ENCODE measurements at regions not wholly inside any gene's neighbourhood (a gene's known extent, or its start where the extent isn't known, plus 50 kb on each side); places are given as distances from the start of the nearest gene placed in this dataset.
A peak's percentile ranks its signal among the peaks of the same experiment; 100 is the strongest.

- peak; percentile 47 for ATAC-seq
Observed at GRCh38 chrX:100512471-100512870, 72.3 kb upstream of the TNMD start.

DNA sequence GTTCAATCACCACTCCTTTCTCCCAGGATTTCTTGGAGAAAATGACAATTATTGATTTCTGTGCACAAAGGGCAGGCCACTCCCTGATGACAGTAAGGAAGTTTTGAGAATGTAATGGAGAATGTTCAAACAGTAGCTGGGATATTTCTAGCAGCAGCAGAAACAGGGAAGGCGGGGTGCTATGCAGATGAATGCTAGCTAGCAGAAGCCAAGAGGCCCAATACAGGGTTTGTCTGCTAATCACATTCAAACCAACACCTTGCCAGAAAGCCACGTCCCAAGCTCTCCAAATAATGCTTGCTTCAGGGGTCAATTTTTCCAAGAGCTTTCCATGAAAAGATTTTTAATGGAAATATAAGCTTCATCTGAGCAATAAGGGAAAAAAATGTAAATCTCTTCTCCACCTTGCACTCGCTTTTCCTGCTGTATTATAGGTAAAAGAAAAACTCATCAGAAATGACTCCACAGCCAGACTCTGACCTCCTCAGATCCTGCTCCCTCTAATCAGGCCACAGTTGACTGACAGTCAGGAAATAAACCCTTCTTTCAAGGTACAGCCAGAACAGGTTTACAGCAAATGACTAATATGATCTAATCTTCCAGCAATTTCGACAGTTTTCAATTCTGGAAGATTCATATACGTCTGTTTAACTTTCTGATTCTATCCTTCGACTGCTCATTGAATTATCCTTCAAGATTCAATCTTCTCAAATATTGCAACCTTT, 84.7 kb upstream of the PCDH19 start:
- ATAC-seq, result peak; percentile 71

- ATAC-seq, result no peak
Observed at GRCh38 chrX:100491174-100491573, 81.1 kb upstream of the PCDH19 start.

DNA sequence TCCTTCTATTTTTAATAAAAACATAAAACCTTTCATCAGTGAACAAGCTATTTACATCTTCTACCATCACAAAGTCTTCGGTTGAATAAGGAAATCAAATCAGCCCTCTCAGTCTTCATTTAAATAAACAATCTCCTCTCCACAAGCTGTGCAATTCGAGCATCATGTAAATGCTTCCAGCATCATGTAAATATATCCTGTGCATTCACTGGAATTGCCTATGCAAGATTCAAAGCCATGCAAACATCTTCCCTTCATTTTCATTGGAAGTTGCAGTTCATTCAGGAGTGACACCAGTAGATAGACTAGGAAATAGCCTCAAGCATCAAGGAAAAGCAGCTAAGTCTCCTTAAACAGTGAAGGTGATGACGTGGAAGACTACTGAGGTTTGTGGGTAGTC, 77.7 kb upstream of the PCDH19 start:
- no peak for ATAC-seq

GRCh38 chrX:100484971-100485370, 74.9 kb upstream of the PCDH19 start:
- no peak for ATAC-seq

- no peak for ATAC-seq
Observed at GRCh38 chrX:100479329-100479728, 69.3 kb upstream of the PCDH19 start.

GRCh38 chrX:100478714-100479306, 68.7 kb upstream of the PCDH19 start:
- ATAC-seq, result no peak

GRCh38 chrX:100477958-100478357, 67.9 kb upstream of the PCDH19 start:
- ATAC-seq, result no peak

DNA sequence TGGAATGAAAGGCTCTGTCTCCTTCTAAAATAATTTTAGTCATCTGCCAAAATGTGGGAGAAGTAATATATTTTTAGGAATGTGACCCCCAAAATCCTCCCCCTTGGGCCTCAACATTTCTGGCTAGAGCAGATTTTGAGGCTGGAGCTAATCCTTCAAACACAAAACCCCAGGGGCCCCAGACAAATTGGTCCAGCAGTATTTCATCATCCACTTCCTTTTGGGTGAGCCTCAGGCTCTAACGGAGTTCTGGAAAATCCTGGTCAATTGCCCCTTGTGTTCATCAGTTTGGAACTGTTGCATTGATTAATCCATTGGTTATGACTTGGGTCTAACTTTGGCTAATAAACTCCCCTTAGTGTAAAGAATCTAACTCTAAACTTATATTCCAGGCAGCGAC, 67.4 kb upstream of the PCDH19 start:
- ATAC-seq, result no peak

Data from esophagus mucosa (tissue), 1 donor.